Activated CD8-positive, alpha-beta T cell treated with anti-CD3 and anti-CD28 coated beads for 36 hours (primary cell): ENCODE measurements at regions not wholly inside any gene's neighbourhood (a gene's known extent, or its start where the extent isn't known, plus 50 kb on each side); places are given as distances from the start of the nearest gene placed in this dataset.

Experiments used
- ATAC-seq: fragments of 200-7000 bp; cut with Tn5 transposase; one replicate; pipeline ENCODE4 v1.10.0; 2021; ENCODE audit warnings: mild to moderate bottlenecking, moderate library complexity
- CTCF ChIA-PET: fragments of 350-600 bp; sonication (Branson Sonifier 250); formaldehyde crosslinking; loops from one replicate; lab custom pipeline; 2021; ENCODE audit warnings: antibody characterized with exemption; lab: Charles Lee
- POLR2A ChIA-PET: fragments of 350-600 bp; sonication (Branson Sonifier 250); formaldehyde crosslinking; loops from one replicate; lab custom pipeline; 2021; ENCODE audit warnings: antibody characterized with exemption; lab: Charles Lee
- DNase-seq: peaks from one replicate; pipeline ENCODE4 v3.0.0-alpha.2; 2020
- H3K27ac Mint-ChIP-seq: one replicate; pipeline ENCODE4 v1.8.0; 2021; ENCODE audit warnings: mild to moderate bottlenecking, mixed read lengths
- H3K27me3 Mint-ChIP-seq: one replicate; pipeline ENCODE4 v1.8.0; 2021; ENCODE audit warnings: mixed read lengths
- H3K36me3 Mint-ChIP-seq: one replicate; pipeline ENCODE4 v1.8.0; 2021; ENCODE audit warnings: low read depth, mixed read lengths
- H3K4me1 Mint-ChIP-seq: one replicate; pipeline ENCODE4 v1.8.0; 2021; ENCODE audit warnings: low read depth, mixed read lengths
- H3K4me3 Mint-ChIP-seq: one replicate; pipeline ENCODE4 v1.8.0; 2021; ENCODE audit warnings: mild to moderate bottlenecking, moderate library complexity, mixed read lengths
- H3K9me3 Mint-ChIP-seq: one replicate; pipeline ENCODE4 v1.8.0; 2021; ENCODE audit warnings: mixed read lengths
- CTCF ChIP-seq: fragments of 200-600 bp; IDR thresholded peaks from one replicate; pipeline ENCODE4 v1.8.0; 2022; ENCODE audit warnings: antibody characterized with exemption, mild to moderate bottlenecking
- intact Hi-C: fragments of 100-400 bp; cut with micrococcal nuclease; formaldehyde crosslinking; loops from one replicate; pipeline ENCODE4 v1.10.0; 2022

GRCh38 chr10:5583525-5584175 is 58.9 kb downstream of the CALML3 start:
- no peak for ATAC-seq
- H3K4me3 Mint-ChIP-seq: no peak overlapping the region
- H3K4me1 Mint-ChIP-seq: no peaks in the 10 kb centered on the region
- no peaks in the 10 kb centered on the region for H3K36me3 Mint-ChIP-seq
- intact Hi-C loops: no loop called here
- no peak for TF ChIP-seq CTCF
- peaks cover 1% of the 10 kb centered on the region for H3K27me3 Mint-ChIP-seq
- no peaks in the 10 kb centered on the region for H3K9me3 Mint-ChIP-seq
- CTCF ChIA-PET: interaction anchor here (0.6 to 1.1 kb wide), 4 partner anchors 40 to 1284 kb away, joined by 3 read pairs; no protein-coding TSS in a partner anchor
- no peak overlapping the region for H3K27ac Mint-ChIP-seq
- DNase-seq: no peak
- POLR2A ChIA-PET: no interaction called here

GRCh38 chr10:5584895-5585516 is 60.2 kb downstream of the CALML3 start:
- ATAC-seq: peak; percentile 37
- POLR2A ChIA-PET: no interaction called here
- Mint-ChIP-seq H3K36me3 (no peaks in the 10 kb centered on the region), H3K4me1 (no peaks in the 10 kb centered on the region), H3K4me3 (no peak overlapping the region), H3K9me3 (no peaks in the 10 kb centered on the region), H3K27ac (no peak overlapping the region), H3K27me3 (peaks cover 1% of the 10 kb centered on the region)
- no peak for TF ChIP-seq CTCF
- CTCF ChIA-PET: interaction anchor here (0.9 to 1.0 kb wide), 2 partner anchors 44 to 139 kb away, joined by 3 read pairs; no protein-coding TSS in a partner anchor
- DNase-seq: no peak
- intact Hi-C loops: no loop called here

GRCh38 chr10:5585517-5586206 is 60.9 kb downstream of the CALML3 start:
- H3K4me3 Mint-ChIP-seq: no peak overlapping the region
- POLR2A ChIA-PET: no interaction called here
- CTCF ChIA-PET: interaction anchor here (0.9 to 1.6 kb wide), 2 partner anchors 37 to 44 kb away, joined by 3 to 4 read pairs; no protein-coding TSS in a partner anchor
- intact Hi-C loops: no loop called here
- ATAC-seq (no peak), DNase-seq (no peak)
- no peaks in the 10 kb centered on the region for H3K9me3 Mint-ChIP-seq
- no peak overlapping the region for H3K27ac Mint-ChIP-seq
- H3K4me1 Mint-ChIP-seq: no peaks in the 10 kb centered on the region
- peaks cover 1% of the 10 kb centered on the region for H3K27me3 Mint-ChIP-seq
- TF ChIP-seq CTCF: no peak
- no peaks in the 10 kb centered on the region for H3K36me3 Mint-ChIP-seq

GRCh38 chr10:5587151-5588079 is 62.7 kb downstream of the CALML3 start:
- Mint-ChIP-seq H3K4me1 (no peaks in the 10 kb centered on the region), H3K36me3 (no peaks in the 10 kb centered on the region), H3K9me3 (no peaks in the 10 kb centered on the region), H3K27ac (no peak overlapping the region), H3K4me3 (no peak overlapping the region), H3K27me3 (peaks cover 3% of the 10 kb centered on the region)
- TF ChIP-seq CTCF: no peak
- POLR2A ChIA-PET: no interaction called here
- ATAC-seq: no peak
- intact Hi-C loops: no loop called here
- DNase-seq: no peak
- CTCF ChIA-PET: interaction anchor here (1.6 kb wide), 1 partner anchor 35 kb away, joined by 4 read pairs; no protein-coding TSS in a partner anchor
